H1 (cell line): ENCODE measurements at regions not wholly inside any gene's neighbourhood (a gene's known extent, or its start where the extent isn't known, plus 50 kb on each side); places are given as distances from the start of the nearest gene placed in this dataset.

ENCODE experiments used
- CTCF ChIA-PET: fragments of 300-600 bp; sonication (Branson Sonifier 250); formaldehyde crosslinking; loops from one replicate; lab custom pipeline; 2021; ENCODE audit not compliant: partially characterized antibody; lab: Charles Lee
- POLR2A ChIA-PET: fragments of 300-600 bp; sonication (Branson Sonifier 250); formaldehyde crosslinking; loops from one replicate; lab custom pipeline; 2021; ENCODE audit warnings: inconsistent platforms; ENCODE audit not compliant: partially characterized antibody; lab: Charles Lee
- DNase-seq, 2 experiments: peaks; one replicate each; pipeline versions ENCODE4 v3.0.0 to v3.0.0-alpha.2; 2010 to 2022; ENCODE audit warnings: low spot score in 2 of 2, low read depth in 1 of 2, mixed read lengths in 1 of 2
- FAIRE-seq: peaks from 2 replicates; lab custom pipeline; 2011; peaks lifted over from hg19 to GRCh38; lab: Jason Lieb, UNC
- H2AFZ ChIP-seq: 2 replicates; pipeline ENCODE4 v1.8.1; 2012; ENCODE audit warnings: low read length, inconsistent platforms
- H2AK5ac ChIP-seq: 2 replicates; pipeline ENCODE4 v1.6.1; 2013; ENCODE audit warnings: low read depth, low read length
- H2BK120ac ChIP-seq: replicated peaks from 2 replicates; pipeline ENCODE3; 2013; ENCODE audit warnings: low read depth, low read length, inconsistent platforms
- H2BK12ac ChIP-seq: 2 replicates; pipeline ENCODE4 v1.6.1; 2013; ENCODE audit warnings: low read depth, low read length
- H2BK15ac ChIP-seq: 2 replicates; pipeline ENCODE4 v1.6.1; 2013; ENCODE audit warnings: low read length
- H2BK20ac ChIP-seq: 2 replicates; pipeline ENCODE4 v1.6.1; 2013; ENCODE audit warnings: low read length
- H2BK5ac ChIP-seq: 2 replicates; pipeline ENCODE4 v1.6.1; 2013; ENCODE audit warnings: low read depth, low read length
- H3K14ac ChIP-seq: 2 replicates; pipeline ENCODE4 v1.6.1; 2013; ENCODE audit warnings: inconsistent platforms; ENCODE audit not compliant: insufficient read length
- H3K18ac ChIP-seq: 2 replicates; pipeline ENCODE4 v1.6.1; 2013; ENCODE audit warnings: low read length; ENCODE audit errors: extremely low read depth
- H3K23ac ChIP-seq: 2 replicates; pipeline ENCODE4 v1.6.1; 2013; ENCODE audit warnings: inconsistent platforms; ENCODE audit not compliant: insufficient read length
- H3K23me2 ChIP-seq: 2 replicates; pipeline ENCODE4 v1.6.1; 2013; ENCODE audit warnings: low read depth, low read length
- H3K27ac ChIP-seq: 2 replicates; pipeline ENCODE4 v1.6.1; 2011; ENCODE audit warnings: low read depth, low read length, inconsistent platforms
- H3K27me3 ChIP-seq, 4 experiments: replicated peaks in 1 of 4; 1 replicate in 1 of 4; 2 replicates in 3 of 4; pipeline versions ENCODE4 v1.6.1 to v1.8.1; 2011 to 2013; ENCODE audit warnings: low read length in 3 of 4, mild to moderate bottlenecking in 3 of 4, inconsistent platforms in 2 of 4, mixed read lengths in 2 of 4, moderate library complexity in 1 of 4; ENCODE audit not compliant: control insufficient read depth in 3 of 4, insufficient read depth in 3 of 4; ENCODE audit errors: extremely low read depth in 1 of 4
- H3K36me3 ChIP-seq, 4 experiments: 2 replicates each; pipeline versions ENCODE4 v1.6.1 to v1.8.1; 2011 to 2013; ENCODE audit warnings: mild to moderate bottlenecking in 4 of 4, low read length in 3 of 4, moderate library complexity in 2 of 4, control low read depth in 1 of 4, inconsistent platforms in 1 of 4; ENCODE audit not compliant: insufficient read depth in 4 of 4, control insufficient read depth in 2 of 4
- H3K4ac ChIP-seq: replicated peaks from 2 replicates; pipeline ENCODE3; 2013; ENCODE audit warnings: low read length, low read depth, mixed read lengths, inconsistent platforms; ENCODE audit not compliant: insufficient read length
- H3K4me1 ChIP-seq, 4 experiments: replicated peaks in 1 of 4; 1 replicate in 1 of 4; 2 replicates in 3 of 4; pipeline versions ENCODE4 v1.6.1 to v1.8.1; 2011 to 2013; ENCODE audit warnings: low read length in 3 of 4, inconsistent platforms in 2 of 4, mixed read lengths in 1 of 4; ENCODE audit not compliant: insufficient read depth in 4 of 4, control insufficient read depth in 3 of 4
- H3K4me2 ChIP-seq, 2 experiments: 2 replicates each; pipeline versions ENCODE4 v1.6.1 to v1.8.1; 2011 to 2013; ENCODE audit warnings: low read depth in 2 of 2, low read length in 2 of 2, control low read depth in 1 of 2, inconsistent platforms in 1 of 2, mild to moderate bottlenecking in 1 of 2; ENCODE audit not compliant: insufficient read depth in 1 of 2
- H3K4me3 ChIP-seq, 4 experiments: fragments of 200-600, 300-600 bp in 1 of 4; sonication (generic), shearing (Covaris generic), sonication (Bioruptor Twin) in 1 of 4; 2 replicates each; pipeline versions ENCODE4 v1.5.1 to v1.8.1; 2011 to 2016; ENCODE audit warnings: low read length in 4 of 4, low read depth in 3 of 4, control low read depth in 2 of 4, inconsistent platforms in 2 of 4, mild to moderate bottlenecking in 2 of 4, mixed read lengths in 1 of 4, moderate library complexity in 1 of 4; ENCODE audit not compliant: insufficient read depth in 2 of 4; ENCODE audit errors: extremely low read depth in 1 of 4
- H3K56ac ChIP-seq: replicated peaks from 2 replicates; pipeline ENCODE3; 2013; ENCODE audit warnings: low read depth, mild to moderate bottlenecking, mixed read lengths, low read length, inconsistent platforms; ENCODE audit not compliant: insufficient read length
- H3K79me1 ChIP-seq: 2 replicates; pipeline ENCODE4 v1.6.1; 2013; ENCODE audit warnings: low read depth, low read length, control low read depth
- H3K79me2 ChIP-seq, 2 experiments: 2 replicates each; pipeline versions ENCODE4 v1.6.1 to v1.8.1; 2012 to 2013; ENCODE audit warnings: low read length in 2 of 2, mild to moderate bottlenecking in 2 of 2, inconsistent platforms in 1 of 2; ENCODE audit not compliant: insufficient read depth in 2 of 2, control insufficient read depth in 1 of 2
- H3K9ac ChIP-seq, 4 experiments: replicated peaks in 1 of 4; 1 replicate in 1 of 4; 2 replicates in 3 of 4; pipeline versions ENCODE4 v1.6.1 to v1.8.1; 2011 to 2013; ENCODE audit warnings: low read depth in 3 of 4, low read length in 3 of 4, control low read depth in 2 of 4, mild to moderate bottlenecking in 2 of 4, moderate library complexity in 2 of 4, inconsistent platforms in 1 of 4; ENCODE audit errors: extremely low read depth in 1 of 4
- H3K9me3 ChIP-seq, 2 experiments: 2 replicates each; pipeline versions ENCODE4 v1.6.1 to v1.8.1; 2012 to 2013; ENCODE audit warnings: mild to moderate bottlenecking in 2 of 2, moderate library complexity in 2 of 2, control low read depth in 1 of 2, inconsistent platforms in 1 of 2, low read depth in 1 of 2, low read length in 1 of 2, mixed read lengths in 1 of 2; ENCODE audit not compliant: insufficient read depth in 2 of 2
- H4K20me1 ChIP-seq, 2 experiments: replicated peaks in 1 of 2; 2 replicates each; pipeline versions ENCODE3 to v1.8.1; 2011 to 2013; ENCODE audit warnings: inconsistent platforms in 2 of 2, low read length in 2 of 2, mild to moderate bottlenecking in 1 of 2; ENCODE audit not compliant: insufficient read depth in 2 of 2, control insufficient read depth in 1 of 2
- H4K5ac ChIP-seq: 2 replicates; pipeline ENCODE4 v1.6.1; 2013; ENCODE audit warnings: low read length, low read depth, mixed read lengths, inconsistent platforms; ENCODE audit not compliant: insufficient read length
- H4K8ac ChIP-seq: 2 replicates; pipeline ENCODE4 v1.8.0; 2013; ENCODE audit warnings: mild to moderate bottlenecking, moderate library complexity, low read length, inconsistent platforms; ENCODE audit not compliant: insufficient read depth; ENCODE audit errors: extremely low read depth
- H4K91ac ChIP-seq: replicated peaks from 2 replicates; pipeline ENCODE3; 2013; ENCODE audit warnings: low read length, mixed read lengths, inconsistent platforms; ENCODE audit not compliant: insufficient read length
- PHF8 ChIP-seq: fragments of 200-600 bp; sonication (generic); conservative IDR thresholded peaks from 2 replicates; pipeline ENCODE4 v1.7.1; 2012; ENCODE audit warnings: low read depth, mild to moderate bottlenecking, inconsistent platforms, low read length, moderate library complexity
- SAP30 ChIP-seq: fragments of 300-600 bp; sonication (generic); IDR thresholded peaks from 2 replicates; pipeline ENCODE4 v1.7.1; 2012; ENCODE audit warnings: low read length, moderate library complexity, mild to moderate bottlenecking, inconsistent platforms; ENCODE audit not compliant: insufficient read depth, insufficient replicate concordance
- WGBS, 2 experiments: shearing (Covaris generic) in 1 of 2; methylation state at CpG; one replicate each; pipeline versions ENCODE4 v1.1.6 to v1.1.7; 2013 to 2015; ENCODE audit warnings: low lambda C conversion rate in 2 of 2, mixed read lengths in 2 of 2, inconsistent platforms in 1 of 2, low coverage in 1 of 2, missing lambda C conversion rate in 1 of 2; ENCODE audit not compliant: insufficient replicate concordance in 2 of 2, insufficient coverage in 1 of 2, insufficient read length in 1 of 2; ENCODE audit errors: extremely low coverage in 1 of 2, missing lambda C conversion rate in 1 of 2; 5-methylcytosine and 5-hydroxymethylcytosine counted together

DNA sequence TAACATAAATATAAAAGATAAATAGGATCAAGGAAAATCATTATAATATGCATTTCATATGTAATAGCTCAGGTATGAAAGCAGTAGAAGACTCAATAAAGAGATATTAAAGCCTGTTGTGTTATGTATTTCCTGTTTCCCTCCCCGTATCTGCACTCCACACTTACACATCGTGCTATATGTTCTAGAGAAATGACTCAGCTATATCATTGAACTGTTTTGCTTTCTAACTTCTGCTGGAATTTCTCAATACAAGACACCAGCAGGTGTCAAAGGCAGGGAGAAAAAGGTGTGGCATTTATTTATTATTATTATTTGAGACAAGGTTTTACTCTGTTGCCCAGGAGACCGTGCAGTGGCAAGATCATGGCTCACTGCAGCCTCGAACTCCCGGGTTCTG lies 842.8 kb upstream of the CNTN5 start:
- Histone ChIP-seq H4K91ac (no peak overlapping the region), H3K23me2 (no peaks in the 10 kb centered on the region), H2BK120ac (no peak overlapping the region), H3K27me3 (no peaks in the 10 kb centered on the region), H3K9ac (no peak overlapping the region), H3K36me3 (no peaks in the 10 kb centered on the region), H4K8ac (no peak overlapping the region), H3K79me2 (no peaks in the 10 kb centered on the region), H2BK12ac (no peak overlapping the region), H3K4me1 (no peaks in the 10 kb centered on the region), H3K27ac (no peak overlapping the region), H2BK20ac (no peak overlapping the region), H3K79me1 (no peaks in the 10 kb centered on the region), H3K4me2 (no peak overlapping the region), H3K14ac (no peak overlapping the region), H2AFZ (no peak overlapping the region), H3K9me3 (no peaks in the 10 kb centered on the region), H3K4ac (no peak overlapping the region), H4K5ac (no peak overlapping the region), H4K20me1 (no peaks in the 10 kb centered on the region), H2BK15ac (no peak overlapping the region), H2AK5ac (no peak overlapping the region), H2BK5ac (no peak overlapping the region), H3K4me3 (no peak overlapping the region), H3K56ac (no peak overlapping the region), H3K23ac (no peak overlapping the region), H3K18ac (no peak overlapping the region)
- ChIA-PET CTCF (no interaction called here), POLR2A (no interaction called here)
- no peak for TF ChIP-seq PHF8
- no peak for TF ChIP-seq SAP30
- 84% methylated on average over 5 of the region's 5 CpGs; no CpG with 5 or more reads in 1 of the 2 experiments for WGBS, 2 experiments
- no peak for FAIRE-seq
- DNase-seq, result no peak
